Tibial nerve (tissue), 4 donors: ENCODE measurements at regions not wholly inside any gene's neighbourhood (a gene's known extent, or its start where the extent isn't known, plus 50 kb on each side); places are given as distances from the start of the nearest gene placed in this dataset.

Experiments
- EP300 ChIP-seq, 2 donors: sonication (generic); formaldehyde crosslinking; IDR thresholded peaks; one replicate each; pipeline ENCODE4 v1.6.1; 2017; ENCODE audit warnings: antibody characterized with exemption in 2 of 2, mild to moderate bottlenecking in 1 of 2
- POLR2A ChIP-seq, 2 donors: fragments of 450-650 bp; IDR thresholded peaks; one replicate each; pipeline ENCODE4 v1.6.1; 2017; ENCODE audit warnings: antibody characterized with exemption in 2 of 2, mild to moderate bottlenecking in 2 of 2, moderate library complexity in 2 of 2
- TF ChIP-seq, protein P1 (sequence below), 5 experiments: fragments of 200-600 bp in 3 of 5; fragments of 450-650 bp in 2 of 5; sonication (generic) in 3 of 5; IDR thresholded peaks; one replicate each; pipeline ENCODE4 v1.5.1; 2016 to 2019; ENCODE audit warnings: antibody characterized with exemption in 5 of 5, mild to moderate bottlenecking in 3 of 5, moderate library complexity in 2 of 5

DNA sequence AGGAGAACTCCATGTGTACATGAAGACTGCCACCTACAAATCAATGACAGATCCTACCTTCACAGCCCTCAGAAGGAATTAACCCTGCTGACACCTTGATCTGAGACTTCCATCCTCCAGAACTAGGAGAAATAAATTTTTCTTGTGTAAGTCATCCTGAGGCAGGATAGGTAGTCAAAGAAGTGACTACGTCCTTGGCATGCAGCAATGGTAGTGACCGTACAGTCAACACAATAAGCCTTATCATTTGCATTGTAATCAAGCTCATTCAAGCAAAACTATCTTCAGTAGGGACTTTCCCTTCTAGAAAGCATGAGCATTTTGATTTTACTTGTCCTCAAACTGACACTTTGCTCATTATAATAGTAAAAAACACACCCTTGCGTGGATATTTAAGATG lies 64.0 kb upstream of the KCNK1 start:
- TF ChIP-seq POLR2A (IDR thresholded peaks at IDR 0.05) (no peak), EP300 (IDR thresholded peaks at IDR 0.05) (no peak)
- TF ChIP-seq, protein P1, sequence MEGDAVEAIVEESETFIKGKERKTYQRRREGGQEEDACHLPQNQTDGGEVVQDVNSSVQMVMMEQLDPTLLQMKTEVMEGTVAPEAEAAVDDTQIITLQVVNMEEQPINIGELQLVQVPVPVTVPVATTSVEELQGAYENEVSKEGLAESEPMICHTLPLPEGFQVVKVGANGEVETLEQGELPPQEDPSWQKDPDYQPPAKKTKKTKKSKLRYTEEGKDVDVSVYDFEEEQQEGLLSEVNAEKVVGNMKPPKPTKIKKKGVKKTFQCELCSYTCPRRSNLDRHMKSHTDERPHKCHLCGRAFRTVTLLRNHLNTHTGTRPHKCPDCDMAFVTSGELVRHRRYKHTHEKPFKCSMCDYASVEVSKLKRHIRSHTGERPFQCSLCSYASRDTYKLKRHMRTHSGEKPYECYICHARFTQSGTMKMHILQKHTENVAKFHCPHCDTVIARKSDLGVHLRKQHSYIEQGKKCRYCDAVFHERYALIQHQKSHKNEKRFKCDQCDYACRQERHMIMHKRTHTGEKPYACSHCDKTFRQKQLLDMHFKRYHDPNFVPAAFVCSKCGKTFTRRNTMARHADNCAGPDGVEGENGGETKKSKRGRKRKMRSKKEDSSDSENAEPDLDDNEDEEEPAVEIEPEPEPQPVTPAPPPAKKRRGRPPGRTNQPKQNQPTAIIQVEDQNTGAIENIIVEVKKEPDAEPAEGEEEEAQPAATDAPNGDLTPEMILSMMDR (IDR thresholded peaks at IDR 0.05), result no peak
